ENCODE measurements at regions not wholly inside any gene's neighbourhood (a gene's known extent, or its start where the extent isn't known, plus 50 kb on each side); places are given as distances from the start of the nearest gene placed in this dataset.

- TF ChIP-seq SIN3A (IDR thresholded peaks at IDR 0.05; ENCODE audit: borderline replicate concordance, insufficient read depth, low read length) (no peak), POLR2AphosphoS5 (IDR thresholded peaks at IDR 0.05; ENCODE audit: low read depth, low read length) (no peak), FOXP2 (optimal IDR thresholded peaks at IDR 0.05; ENCODE audit: borderline replicate concordance, extremely low read depth, extremely low read length, insufficient read depth) (no peak), TAF1 (IDR thresholded peaks at IDR 0.05; ENCODE audit: borderline replicate concordance, insufficient read depth, low read length) (no peak), REST (IDR thresholded peaks at IDR 0.05; ENCODE audit: insufficient read depth in 1 of 2, low read depth in 2 of 2, low read length in 2 of 2) (no peak)
Measured at GRCh38 chr20:58081846-58082245, 146.6 kb downstream of the ANKRD60 start.

- no peak for TF ChIP-seq REST (IDR thresholded peaks at IDR 0.05; ENCODE audit: insufficient read depth in 1 of 2, low read depth in 2 of 2, low read length in 2 of 2)
- no peak for TF ChIP-seq POLR2AphosphoS5 (IDR thresholded peaks at IDR 0.05; ENCODE audit: low read depth, low read length)
- no peak for TF ChIP-seq FOXP2 (optimal IDR thresholded peaks at IDR 0.05; ENCODE audit: borderline replicate concordance, extremely low read depth, extremely low read length, insufficient read depth)
- no peak for TF ChIP-seq TAF1 (IDR thresholded peaks at IDR 0.05; ENCODE audit: borderline replicate concordance, insufficient read depth, low read length)
- TF ChIP-seq SIN3A (IDR thresholded peaks at IDR 0.05; ENCODE audit: borderline replicate concordance, insufficient read depth, low read length): no peak
Measured at GRCh38 chr20:58078741-58079522, 149.5 kb downstream of the ANKRD60 start.

- TF ChIP-seq SIN3A (IDR thresholded peaks at IDR 0.05; ENCODE audit: borderline replicate concordance, insufficient read depth, low read length): no peak
- TF ChIP-seq FOXP2 (optimal IDR thresholded peaks at IDR 0.05; ENCODE audit: borderline replicate concordance, extremely low read depth, extremely low read length, insufficient read depth): no peak
Measured at GRCh38 chr20:58077282-58077681, 151.2 kb downstream of the ANKRD60 start.

GRCh38 chr20:58076405-58076804 lies 152.0 kb downstream of the ANKRD60 start:
- TF ChIP-seq TAF1 (IDR thresholded peaks at IDR 0.05; ENCODE audit: borderline replicate concordance, insufficient read depth, low read length) (no peak), FOXP2 (optimal IDR thresholded peaks at IDR 0.05; ENCODE audit: borderline replicate concordance, extremely low read depth, extremely low read length, insufficient read depth) (no peak)

GRCh38 chr20:58075586-58076345 lies 152.7 kb downstream of the ANKRD60 start:
- TF ChIP-seq SIN3A (IDR thresholded peaks at IDR 0.05; ENCODE audit: borderline replicate concordance, insufficient read depth, low read length) (no peak), REST (IDR thresholded peaks at IDR 0.05; ENCODE audit: insufficient read depth in 1 of 2, low read depth in 2 of 2, low read length in 2 of 2) (no peak), TAF1 (IDR thresholded peaks at IDR 0.05; ENCODE audit: borderline replicate concordance, insufficient read depth, low read length) (no peak), FOXP2 (optimal IDR thresholded peaks at IDR 0.05; ENCODE audit: borderline replicate concordance, extremely low read depth, extremely low read length, insufficient read depth) (peak; percentile 15), POLR2AphosphoS5 (IDR thresholded peaks at IDR 0.05; ENCODE audit: low read depth, low read length) (no peak)
